SK-N-SH (cell line): ENCODE measurements at regions not wholly inside any gene's neighbourhood (a gene's known extent, or its start where the extent isn't known, plus 50 kb on each side); places are given as distances from the start of the nearest gene placed in this dataset.

Experiments used
- CTCF ChIA-PET: fragments of 300-600, 350-600 bp; formaldehyde crosslinking; extraction: SDS; loops from one replicate; lab custom pipeline; 2021; lab: Yijun Ruan, JAX
- POLR2A ChIA-PET: fragments of 350-600 bp; sonication (Branson Sonifier 250); formaldehyde crosslinking; extraction: SDS; loops from one replicate; lab custom pipeline; 2020; ENCODE audit warnings: antibody characterized with exemption, inconsistent platforms; lab: Yijun Ruan, JAX
- DNase-seq: peaks from one replicate; pipeline ENCODE4 v3.0.0; 2012
- H2AFZ ChIP-seq: fragments of 200-600 bp; sonication (generic); 2 replicates; pipeline ENCODE4 v1.8.1; 2016; ENCODE audit warnings: antibody characterized with exemption, mild to moderate bottlenecking, low read depth
- H3F3A ChIP-seq: fragments of 200-600 bp; sonication (generic); replicated peaks from 2 replicates; pipeline ENCODE3; 2016; ENCODE audit warnings: antibody characterized with exemption, mild to moderate bottlenecking; ENCODE audit not compliant: insufficient read depth
- H3K27ac ChIP-seq, 2 experiments: fragments of 200-500 bp in 1 of 2; fragments of 200-600 bp in 1 of 2; sonication (Bioruptor generic) in 1 of 2; sonication (generic), shearing (Covaris generic) in 1 of 2; 2 replicates each; pipeline versions ENCODE4 v1.5.1 to v1.6.1; 2014 to 2016; ENCODE audit warnings: low read depth in 2 of 2, inconsistent platforms in 1 of 2, low read length in 1 of 2, mild to moderate bottlenecking in 1 of 2, mixed read lengths in 1 of 2
- H3K27me3 ChIP-seq: fragments of 200-600 bp; sonication (generic), shearing (Covaris generic); 2 replicates; pipeline ENCODE4 v1.6.1; 2016; ENCODE audit warnings: mixed run types; ENCODE audit not compliant: insufficient read depth
- H3K36me3 ChIP-seq, 2 experiments: fragments of 200-500 bp in 1 of 2; fragments of 200-600 bp in 1 of 2; sonication (Bioruptor generic) in 1 of 2; sonication (generic) in 1 of 2; replicated peaks in 1 of 2; 2 replicates each; pipeline versions ENCODE3 to v1.5.1; 2014 to 2016; ENCODE audit warnings: low read length in 1 of 2, mild to moderate bottlenecking in 1 of 2; ENCODE audit not compliant: insufficient read depth in 2 of 2, control insufficient read depth in 1 of 2
- H3K4me1 ChIP-seq, 2 experiments: fragments of 200-500 bp in 1 of 2; fragments of 200-600 bp in 1 of 2; sonication (Bioruptor generic) in 1 of 2; sonication (generic), shearing (Covaris generic) in 1 of 2; 2 replicates each; pipeline versions ENCODE4 v1.5.1 to v1.6.1; 2014 to 2016; ENCODE audit warnings: low read depth in 1 of 2, low read length in 1 of 2, mixed run types in 1 of 2; ENCODE audit not compliant: insufficient read depth in 2 of 2, control insufficient read depth in 1 of 2
- H3K4me2 ChIP-seq: fragments of 200-600 bp; sonication (generic), shearing (Covaris generic); 2 replicates; pipeline ENCODE4 v1.6.1; 2017; ENCODE audit warnings: mixed run types
- H3K4me3 ChIP-seq, 2 experiments: fragments of 200-500 bp in 1 of 2; fragments of 200-600 bp in 1 of 2; sonication (Bioruptor generic) in 1 of 2; sonication (generic), shearing (Covaris generic) in 1 of 2; 2 replicates each; pipeline versions ENCODE4 v1.5.1 to v1.8.1; 2014 to 2016; ENCODE audit warnings: low read depth in 2 of 2, inconsistent platforms in 1 of 2, low read length in 1 of 2, mild to moderate bottlenecking in 1 of 2, mixed read lengths in 1 of 2, moderate library complexity in 1 of 2
- H3K79me2 ChIP-seq: fragments of 200-600 bp; sonication (generic); 2 replicates; pipeline ENCODE4 v1.8.1; 2017; ENCODE audit warnings: mild to moderate bottlenecking; ENCODE audit not compliant: insufficient read depth
- H3K9ac ChIP-seq: fragments of 200-600 bp; sonication (generic); 2 replicates; pipeline ENCODE4 v1.6.1; 2017; ENCODE audit warnings: mixed run types
- H3K9me2 ChIP-seq: fragments of 200-600 bp; sonication (generic); 2 replicates; pipeline ENCODE4 v1.6.1; 2017; ENCODE audit warnings: mixed run types
- H3K9me3 ChIP-seq: fragments of 200-600 bp; sonication (generic); 2 replicates; pipeline ENCODE4 v1.6.1; 2017; ENCODE audit warnings: mixed run types, mild to moderate bottlenecking, moderate library complexity
- H4K20me1 ChIP-seq: fragments of 200-600 bp; sonication (generic); 2 replicates; pipeline ENCODE4 v1.6.1; 2017; ENCODE audit warnings: mild to moderate bottlenecking, mixed run types; ENCODE audit not compliant: insufficient read depth
- CHD2 ChIP-seq: fragments of 150-350 bp; IDR thresholded peaks from 2 replicates; pipeline ENCODE4 v1.6.1; 2018; ENCODE audit warnings: low read length; ENCODE audit not compliant: partially characterized antibody
- CTCF ChIP-seq: fragments of 200-600 bp; sonication (generic); IDR thresholded peaks from 2 replicates; pipeline ENCODE4 v1.6.1; 2017; ENCODE audit warnings: antibody characterized with exemption, mild to moderate bottlenecking, moderate library complexity
- EP300 ChIP-seq, 2 experiments: IDR thresholded peaks; 2 replicates each; pipeline versions ENCODE4 v1.4.0 to v1.6.1; 2012; ENCODE audit warnings: borderline replicate concordance in 1 of 2, low read depth in 1 of 2, low read length in 1 of 2
- FOSL2 ChIP-seq: IDR thresholded peaks from 2 replicates; pipeline ENCODE4 v1.4.0; 2012; ENCODE audit warnings: low read depth, mild to moderate bottlenecking, moderate library complexity, borderline replicate concordance
- GATA2 ChIP-seq: sonication (generic); formaldehyde crosslinking; IDR thresholded peaks from 2 replicates; pipeline ENCODE4 v1.5.0; 2020; ENCODE audit warnings: mild to moderate bottlenecking, missing genetic modification reagents
- IRF3 ChIP-seq: fragments of 150-350 bp; IDR thresholded peaks from 2 replicates; pipeline ENCODE4 v1.6.1; 2016; ENCODE audit warnings: mild to moderate bottlenecking, low read depth, low read length
- JUND ChIP-seq: IDR thresholded peaks from 2 replicates; pipeline ENCODE4 v1.4.0; 2012
- MAX ChIP-seq: IDR thresholded peaks from 2 replicates; pipeline ENCODE4 v1.4.0; 2012; ENCODE audit warnings: low read depth
- MEF2A ChIP-seq: IDR thresholded peaks from 2 replicates; pipeline ENCODE4 v1.4.0; 2012; ENCODE audit warnings: low read depth, borderline replicate concordance
- POLR2AphosphoS5 ChIP-seq: IDR thresholded peaks from 2 replicates; pipeline ENCODE4 v1.6.1; 2012; ENCODE audit warnings: low read depth, low read length
- RCOR1 ChIP-seq: fragments of 150-350 bp; IDR thresholded peaks from 2 replicates; pipeline ENCODE4 v1.6.1; 2017; ENCODE audit warnings: antibody characterized with exemption, low read length
- RXRA ChIP-seq: IDR thresholded peaks from 2 replicates; pipeline ENCODE4 v1.4.0; 2012; ENCODE audit warnings: low read depth, mild to moderate bottlenecking, borderline replicate concordance
- SMC3 ChIP-seq: IDR thresholded peaks from 2 replicates; pipeline ENCODE4 v1.6.1; 2012; ENCODE audit warnings: low read depth, low read length, improper control_type of control experiment
- TAF1 ChIP-seq: IDR thresholded peaks from 2 replicates; pipeline ENCODE4 v1.6.1; 2012; ENCODE audit warnings: low read depth, mild to moderate bottlenecking, low read length, moderate library complexity, borderline replicate concordance
- TEAD4 ChIP-seq: IDR thresholded peaks from 2 replicates; pipeline ENCODE4 v1.4.0; 2012; ENCODE audit warnings: mild to moderate bottlenecking, borderline replicate concordance; ENCODE audit not compliant: insufficient read depth
- USF1 ChIP-seq: IDR thresholded peaks from 2 replicates; pipeline ENCODE4 v1.4.0; 2012; ENCODE audit warnings: low read depth, borderline replicate concordance
- USF2 ChIP-seq: fragments of 150-350 bp; IDR thresholded peaks from 2 replicates; pipeline ENCODE4 v1.6.1; 2017; ENCODE audit warnings: antibody characterized with exemption, low read length, low read depth, borderline replicate concordance
- ZBTB33 ChIP-seq: IDR thresholded peaks from 2 replicates; pipeline ENCODE4 v1.4.0; 2012; ENCODE audit warnings: low read depth, borderline replicate concordance
- WGBS: methylation state at CpG from one replicate; pipeline ENCODE4 v1.1.6; 2017; ENCODE audit warnings: low lambda C conversion rate; 5-methylcytosine and 5-hydroxymethylcytosine counted together

- ChIA-PET CTCF (interaction anchor here (1.3 kb wide), 1 partner anchor 331 kb away, joined by 4 read pairs; the partner anchor contains the start of gene ARL4A), POLR2A (no interaction called here)
- Histone ChIP-seq H3K4me2 (no peak overlapping the region), H3K9ac (no peak overlapping the region), H3K9me3 (no peaks in the 10 kb centered on the region), H3K27ac (no peak overlapping the region), H3K9me2 (no peaks in the 10 kb centered on the region), H3K4me1 (no peaks in the 10 kb centered on the region), H3K4me3 (no peak overlapping the region), H3K27me3 (peaks cover 4% of the 10 kb centered on the region; the same call in 1 of the 2 replicates), H4K20me1 (no peaks in the 10 kb centered on the region), H2AFZ (no peak overlapping the region), H3K79me2 (no peaks in the 10 kb centered on the region), H3K36me3 (no peaks in the 10 kb centered on the region), H3F3A (no peaks in the 10 kb centered on the region)
- no peak for TF ChIP-seq FOSL2
- TF ChIP-seq TEAD4 = no peak
- TF ChIP-seq RCOR1 = no peak
- TF ChIP-seq SMC3 = no peak
- no peak for TF ChIP-seq USF1
- TF ChIP-seq JUND = no peak
- TF ChIP-seq RXRA = no peak
- no peak for TF ChIP-seq MEF2A
- no peak for TF ChIP-seq POLR2AphosphoS5
- TF ChIP-seq CTCF = no peak
- no peak for DNase-seq
Measured at GRCh38 chr7:13017881-13018280, 330.4 kb downstream of the ARL4A start.

- Histone ChIP-seq H3K36me3 (no peaks in the 10 kb centered on the region), H3K9me2 (no peaks in the 10 kb centered on the region), H3K9ac (no peak overlapping the region), H3K27me3 (peaks cover 4% of the 10 kb centered on the region; the same call in 1 of the 2 replicates), H3K4me2 (no peak overlapping the region), H3K27ac (no peak overlapping the region)
- 26% methylated on average over 6 of the region's 6 CpGs for WGBS
- POLR2A ChIA-PET = no interaction called here
- TF ChIP-seq MEF2A = no peak
- no peak for TF ChIP-seq USF2
- no peak for TF ChIP-seq EP300 (IDR thresholded peaks at IDR 0.05; ENCODE audit: borderline replicate concordance in 1 of 2, low read depth in 1 of 2, low read length in 1 of 2)
- TF ChIP-seq CHD2 = no peak
- no peak for TF ChIP-seq GATA2
- TF ChIP-seq IRF3 = no peak
- no peak for TF ChIP-seq ZBTB33
- TF ChIP-seq RCOR1 = no peak
- no peak for TF ChIP-seq MAX
- no peak for TF ChIP-seq RXRA
- no peak for TF ChIP-seq TAF1
- no peak for TF ChIP-seq JUND
- TF ChIP-seq, all 33 proteins: peak for 0
- Histone ChIP-seq H3K9me3 (no peaks in the 10 kb centered on the region), H4K20me1 (no peaks in the 10 kb centered on the region), H3K79me2 (no peaks in the 10 kb centered on the region), H2AFZ (no peak overlapping the region), H3K4me1 (no peaks in the 10 kb centered on the region), H3F3A (no peaks in the 10 kb centered on the region), H3K4me3 (no peak overlapping the region)
- DNase-seq = no peak
- CTCF ChIA-PET = no interaction called here
Measured at GRCh38 chr7:13021566-13022300, 334.3 kb downstream of the ARL4A start.
